IMR-90 (cell line): ENCODE measurements at regions not wholly inside any gene's neighbourhood (a gene's known extent, or its start where the extent isn't known, plus 50 kb on each side); places are given as distances from the start of the nearest gene placed in this dataset.

Source experiments
- ATAC-seq: fragments of 200-7000 bp; cut with Tn5 transposase; 2 replicates; pipeline ENCODE4 v1.9.1; 2020; ENCODE audit warnings: low read depth, mild to moderate bottlenecking, moderate library complexity
- BruUV-seq: library from RNA; stranded (reverse); fragments of 400-500 nt; replicated peaks from 2 replicates; lab custom pipeline; 2021; lab: Mats Ljungman, UMichigan
- CTCF ChIA-PET: fragments of 300-600 bp; formaldehyde crosslinking; extraction: SDS; loops from one replicate; lab custom pipeline; 2021; ENCODE audit warnings: antibody characterized with exemption; lab: Yijun Ruan, JAX
- POLR2A ChIA-PET: fragments of 300-600 bp; sonication (Branson Sonifier 250); formaldehyde crosslinking; loops from one replicate; lab custom pipeline; 2022; ENCODE audit warnings: antibody characterized with exemption; ENCODE audit not compliant: unreplicated experiment; lab: Charles Lee
- DNase-seq: peaks from one replicate; pipeline ENCODE4 v3.0.0; 2013
- H2AFZ ChIP-seq: replicated peaks from 2 replicates; pipeline ENCODE3; 2013; ENCODE audit warnings: low read length, mild to moderate bottlenecking; ENCODE audit not compliant: poor library complexity
- H2AK5ac ChIP-seq: 2 replicates; pipeline ENCODE4 v1.6.1; 2013; ENCODE audit warnings: low read depth, low read length, inconsistent platforms
- H2AK9ac ChIP-seq: replicated peaks from 2 replicates; pipeline ENCODE3; 2013; ENCODE audit warnings: mild to moderate bottlenecking, low read depth, low read length, moderate library complexity; ENCODE audit not compliant: poor library complexity
- H2BK120ac ChIP-seq: 2 replicates; pipeline ENCODE4 v1.6.1; 2013; ENCODE audit warnings: low read depth, low read length, inconsistent platforms
- H2BK15ac ChIP-seq: 3 replicates; pipeline ENCODE4 v1.6.1; 2013; ENCODE audit warnings: low read depth, low read length, inconsistent platforms
- H2BK20ac ChIP-seq: 2 replicates; pipeline ENCODE4 v1.6.1; 2013; ENCODE audit warnings: low read depth, mild to moderate bottlenecking, inconsistent platforms, low read length, moderate library complexity
- H2BK5ac ChIP-seq: 2 replicates; pipeline ENCODE4 v1.6.1; 2013; ENCODE audit warnings: mild to moderate bottlenecking, low read depth, low read length, inconsistent platforms; ENCODE audit not compliant: poor library complexity, severe bottlenecking
- H3K14ac ChIP-seq: replicated peaks from 2 replicates; pipeline ENCODE4 v1.6.1; 2013; ENCODE audit warnings: low read depth, low read length, inconsistent platforms
- H3K18ac ChIP-seq: 2 replicates; pipeline ENCODE4 v1.6.1; 2013; ENCODE audit warnings: low read depth, low read length, control low read depth
- H3K23ac ChIP-seq: 2 replicates; pipeline ENCODE4 v1.6.1; 2013; ENCODE audit warnings: low read depth, low read length, inconsistent platforms
- H3K27ac ChIP-seq: 2 replicates; pipeline ENCODE4 v1.5.1; 2013; ENCODE audit warnings: mild to moderate bottlenecking, control low read depth, low read length; ENCODE audit not compliant: insufficient read depth
- H3K27me3 ChIP-seq: 2 replicates; pipeline ENCODE4 v1.6.1; 2013; ENCODE audit warnings: low read length; ENCODE audit not compliant: control insufficient read depth, insufficient read depth
- H3K36me3 ChIP-seq: 2 replicates; pipeline ENCODE4 v1.6.1; 2013; ENCODE audit warnings: low read length, mixed read lengths; ENCODE audit not compliant: control insufficient read depth, insufficient read depth
- H3K4ac ChIP-seq: 2 replicates; pipeline ENCODE4 v1.6.1; 2013; ENCODE audit warnings: low read depth, low read length, inconsistent platforms
- H3K4me1 ChIP-seq: 2 replicates; pipeline ENCODE4 v1.6.1; 2013; ENCODE audit warnings: low read length, mixed read lengths; ENCODE audit not compliant: control insufficient read depth, insufficient read depth
- H3K4me2 ChIP-seq: 2 replicates; pipeline ENCODE4 v1.6.1; 2013; ENCODE audit warnings: low read depth, mild to moderate bottlenecking, control low read depth, low read length, moderate library complexity
- H3K4me3 ChIP-seq: 2 replicates; pipeline ENCODE4 v1.5.1; 2013; ENCODE audit warnings: low read depth, mild to moderate bottlenecking, control low read depth, low read length, moderate library complexity; ENCODE audit not compliant: insufficient read depth
- H3K56ac ChIP-seq: 2 replicates; pipeline ENCODE4 v1.6.1; 2013; ENCODE audit warnings: low read length, inconsistent platforms; ENCODE audit not compliant: insufficient read depth; ENCODE audit errors: extremely low read depth
- H3K79me1 ChIP-seq, 2 experiments: 2 replicates each; pipeline ENCODE4 v1.6.1; 2013; ENCODE audit warnings: low read length in 2 of 2, inconsistent platforms in 1 of 2, low read depth in 1 of 2
- H3K9ac ChIP-seq: 2 replicates; pipeline ENCODE4 v1.6.1; 2013; ENCODE audit warnings: low read depth, low read length, control low read depth
- H3K9me1 ChIP-seq: 2 replicates; pipeline ENCODE4 v1.6.1; 2013; ENCODE audit warnings: low read length, inconsistent platforms; ENCODE audit not compliant: insufficient read depth
- H3K9me3 ChIP-seq: 2 replicates; pipeline ENCODE4 v1.6.1; 2013; ENCODE audit warnings: low read length; ENCODE audit not compliant: control insufficient read depth, insufficient read depth
- H4K20me1 ChIP-seq: 2 replicates; pipeline ENCODE4 v1.6.1; 2013; ENCODE audit warnings: low read length, inconsistent platforms; ENCODE audit not compliant: insufficient read depth
- H4K5ac ChIP-seq: 2 replicates; pipeline ENCODE4 v1.6.1; 2013; ENCODE audit warnings: mild to moderate bottlenecking, low read depth, low read length, control low read depth
- H4K8ac ChIP-seq, 2 experiments: 2 replicates each; pipeline ENCODE4 v1.6.1; 2013; ENCODE audit warnings: low read depth in 2 of 2, low read length in 2 of 2, control low read depth in 1 of 2, inconsistent platforms in 1 of 2
- H4K91ac ChIP-seq: 2 replicates; pipeline ENCODE4 v1.6.1; 2013; ENCODE audit warnings: low read depth, low read length, inconsistent platforms; ENCODE audit not compliant: insufficient read depth
- FOS ChIP-seq: fragments of 150-350 bp; IDR thresholded peaks from 2 replicates; pipeline ENCODE4 v1.6.1; 2016; ENCODE audit warnings: low read depth, low read length
- MAZ ChIP-seq: IDR thresholded peaks from 2 replicates; pipeline ENCODE4 v1.6.1; 2012; ENCODE audit warnings: low read depth, mild to moderate bottlenecking, low read length, improper control_type of control experiment, moderate library complexity, borderline replicate concordance
- POLR2A ChIP-seq: IDR thresholded peaks from 2 replicates; pipeline ENCODE4 v1.6.1; 2012; ENCODE audit warnings: mild to moderate bottlenecking, low read depth, low read length
- RAD21 ChIP-seq: IDR thresholded peaks from 2 replicates; pipeline ENCODE4 v1.6.1; 2012; ENCODE audit warnings: low read length, improper control_type of control experiment
- WGBS, 2 experiments: methylation state at CpG; one replicate each; pipeline versions ENCODE4 v1.1.5 to v1.1.7; 2013; ENCODE audit warnings: missing lambda C conversion rate in 2 of 2; ENCODE audit not compliant: insufficient read length in 1 of 2; ENCODE audit errors: extremely low coverage in 2 of 2; 5-methylcytosine and 5-hydroxymethylcytosine counted together
- dilution Hi-C: fragments of 300-500 bp; cut with HindIII; formaldehyde crosslinking; loops from one replicate; pipeline ENCODE4 v1.14.3; 2018; ENCODE audit warnings: low sequenced_read_pairs; ENCODE audit not compliant: unreplicated experiment
- in situ Hi-C: fragments of 300-500 bp; cut with MboI; formaldehyde crosslinking; loops from 3 replicates; pipeline ENCODE4 v1.14.3; 2019; ENCODE audit warnings: low sequenced_read_pairs, inconsistent platforms, mixed read lengths
- intact Hi-C: fragments of 100-400 bp; cut with micrococcal nuclease; formaldehyde crosslinking; loops from 2 replicates; pipeline ENCODE4 v1.10.0; 2022
- TF ChIP-seq, protein P1 (sequence below): fragments of 150-350 bp; IDR thresholded peaks from 2 replicates; pipeline ENCODE4 v1.6.1; 2017; ENCODE audit warnings: mild to moderate bottlenecking, antibody characterized with exemption, low read length, low read depth

GRCh38 chr12:127334365-127334764, 932.6 kb upstream of the TMEM132C start:
- H2AFZ ChIP-seq: no peak overlapping the region
- no peak for DNase-seq

More at GRCh38 chr12:127334365-127334764, 932.6 kb upstream of the TMEM132C start:
- Histone ChIP-seq H4K91ac (no peak overlapping the region), H3K4me3 (no peak overlapping the region), H3K18ac (no peak overlapping the region), H3K79me1 (no peaks in the 10 kb centered on the region), H3K4me1 (no peaks in the 10 kb centered on the region), H3K27ac (no peak overlapping the region), H2BK20ac (no peak overlapping the region), H3K9ac (no peak overlapping the region), H3K4ac (no peak overlapping the region), H2AK5ac (no peak overlapping the region), H3K9me1 (no peaks in the 10 kb centered on the region), H3K27me3 (no peaks in the 10 kb centered on the region), H2BK15ac (no peak overlapping the region), H4K20me1 (no peaks in the 10 kb centered on the region), H3K56ac (no peak overlapping the region), H2BK5ac (no peak overlapping the region), H3K4me2 (no peak overlapping the region), H4K8ac (no peak overlapping the region), H3K36me3 (no peaks in the 10 kb centered on the region), H3K23ac (no peak overlapping the region), H3K14ac (no peak overlapping the region), H4K5ac (no peak overlapping the region), H2BK120ac (no peak overlapping the region), H2AK9ac (no peak overlapping the region), H3K9me3 (peaks cover 4% of the 10 kb centered on the region)
- ChIA-PET POLR2A (no interaction called here), CTCF (no interaction called here)
- dilution Hi-C loops: no loop called here
- no peak for ATAC-seq
- BruUV-seq: no TSS peak
- in situ Hi-C loops: no loop called here
- TF ChIP-seq MAZ: no peak
- no peak for TF ChIP-seq FOS
- no peak for TF ChIP-seq RAD21
- no peak for TF ChIP-seq POLR2A
- TF ChIP-seq, protein P1, sequence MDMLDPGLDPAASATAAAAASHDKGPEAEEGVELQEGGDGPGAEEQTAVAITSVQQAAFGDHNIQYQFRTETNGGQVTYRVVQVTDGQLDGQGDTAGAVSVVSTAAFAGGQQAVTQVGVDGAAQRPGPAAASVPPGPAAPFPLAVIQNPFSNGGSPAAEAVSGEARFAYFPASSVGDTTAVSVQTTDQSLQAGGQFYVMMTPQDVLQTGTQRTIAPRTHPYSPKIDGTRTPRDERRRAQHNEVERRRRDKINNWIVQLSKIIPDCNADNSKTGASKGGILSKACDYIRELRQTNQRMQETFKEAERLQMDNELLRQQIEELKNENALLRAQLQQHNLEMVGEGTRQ: no peak
- intact Hi-C loops: no loop called here
- no CpG with 5 or more reads among the region's 4 CpGs for WGBS, 2 experiments
